ENCODE measurements at regions not wholly inside any gene's neighbourhood (a gene's known extent, or its start where the extent isn't known, plus 50 kb on each side); places are given as distances from the start of the nearest gene placed in this dataset.
"Not testable (repeated sequence)": the region's sequence is repeated elsewhere in the genome, so short reads cannot be mapped to it uniquely, and the experiment has no call there.

GRCh38 chr13:31385540-31385939 is 185.8 kb downstream of the B3GLCT start:
- no peak for DNase-seq

GRCh38 chr13:31394506-31394905 is 194.7 kb downstream of the B3GLCT start:
- DNase-seq, result no peak

GRCh38 chr13:31395090-31395489 is 195.3 kb downstream of the B3GLCT start:
- no peak for DNase-seq

- DNase-seq, result no peak
Observed at GRCh38 chr13:31399690-31400089, 199.9 kb downstream of the B3GLCT start.

GRCh38 chr13:31403711-31404110 is 203.9 kb downstream of the B3GLCT start:
- DNase-seq, result not testable (repeated sequence)

GRCh38 chr13:31408927-31409326 is 209.2 kb downstream of the B3GLCT start:
- no peak for DNase-seq

GRCh38 chr13:31409678-31410356 is 210.0 kb downstream of the B3GLCT start:
- no peak for DNase-seq

- no peak for DNase-seq
Observed at GRCh38 chr13:31413516-31413915, 213.7 kb downstream of the B3GLCT start.

- DNase-seq, result no peak
Observed at GRCh38 chr13:31416066-31416465, 216.3 kb downstream of the B3GLCT start.

GRCh38 chr13:31418186-31418585 is 218.4 kb downstream of the B3GLCT start:
- DNase-seq, result no peak

- no peak for DNase-seq
Observed at GRCh38 chr13:31421756-31422155, 222.0 kb downstream of the B3GLCT start.

GRCh38 chr13:31424130-31424729 is 224.5 kb downstream of the B3GLCT start:
- DNase-seq, result peak; percentile 58

- DNase-seq, result no peak
Observed at GRCh38 chr13:31426395-31426794, 226.6 kb downstream of the B3GLCT start.

GRCh38 chr13:31427151-31428100 is 227.7 kb downstream of the B3GLCT start:
- no peak for DNase-seq

- peak; percentile 8 for DNase-seq
Observed at GRCh38 chr13:31431722-31432137, 232.0 kb downstream of the B3GLCT start.

- DNase-seq, result no peak
Observed at GRCh38 chr13:31433207-31433606, 233.4 kb downstream of the B3GLCT start.

GRCh38 chr13:31433746-31434145 is 234.0 kb downstream of the B3GLCT start:
- no peak for DNase-seq

- no peak for DNase-seq
Observed at GRCh38 chr13:31434613-31435012, 234.8 kb downstream of the B3GLCT start.

GRCh38 chr13:31435536-31435935 is 235.8 kb downstream of the B3GLCT start:
- no peak for DNase-seq

- DNase-seq, result no peak
Observed at GRCh38 chr13:31436478-31436877, 236.7 kb downstream of the B3GLCT start.

GRCh38 chr13:31437975-31438374 is 238.2 kb downstream of the B3GLCT start:
- no peak for DNase-seq

GRCh38 chr13:31440132-31440531 is 240.4 kb downstream of the B3GLCT start:
- DNase-seq, result no peak

GRCh38 chr13:31441800-31442510 is 242.2 kb downstream of the B3GLCT start:
- no peak for DNase-seq

All from NCI-H1092 (cell line).